HS-5 (cell line): ENCODE measurements at regions not wholly inside any gene's neighbourhood (a gene's known extent, or its start where the extent isn't known, plus 50 kb on each side); places are given as distances from the start of the nearest gene placed in this dataset.
"Not testable (repeated sequence)": the region's sequence is repeated elsewhere in the genome, so short reads cannot be mapped to it uniquely, and the experiment has no call there.

ENCODE experiments used
- DNase-seq: peaks from one replicate; pipeline ENCODE4 v3.0.0-alpha.2; 2012; ENCODE audit warnings: low read depth

- no peak for DNase-seq
Measured at GRCh38 chr2:201568217-201568820, 75.0 kb downstream of the TMEM237 start.

GRCh38 chr2:201559067-201559710 is 84.1 kb downstream of the TMEM237 start:
- DNase-seq, result no peak

DNA sequence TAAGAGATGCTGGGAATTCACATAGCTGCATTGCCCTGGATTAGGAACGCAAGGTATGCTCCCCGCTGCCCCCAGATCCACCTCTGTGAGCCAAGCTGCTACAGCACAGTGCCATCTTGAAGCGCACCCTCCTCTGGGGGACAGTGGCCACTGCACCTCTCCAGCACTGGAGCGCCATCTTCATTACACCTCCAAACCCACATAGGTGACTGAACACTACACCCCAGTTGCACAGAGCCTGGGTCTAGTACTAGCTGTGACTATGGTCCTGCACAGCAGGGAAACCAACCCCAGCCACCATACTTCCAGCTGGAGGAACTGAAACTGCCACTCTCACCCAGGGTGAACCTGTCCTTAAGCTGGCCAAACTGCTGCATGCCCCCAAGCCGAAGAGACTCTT is 84.6 kb downstream of the TMEM237 start:
- DNase-seq, result no peak

DNA sequence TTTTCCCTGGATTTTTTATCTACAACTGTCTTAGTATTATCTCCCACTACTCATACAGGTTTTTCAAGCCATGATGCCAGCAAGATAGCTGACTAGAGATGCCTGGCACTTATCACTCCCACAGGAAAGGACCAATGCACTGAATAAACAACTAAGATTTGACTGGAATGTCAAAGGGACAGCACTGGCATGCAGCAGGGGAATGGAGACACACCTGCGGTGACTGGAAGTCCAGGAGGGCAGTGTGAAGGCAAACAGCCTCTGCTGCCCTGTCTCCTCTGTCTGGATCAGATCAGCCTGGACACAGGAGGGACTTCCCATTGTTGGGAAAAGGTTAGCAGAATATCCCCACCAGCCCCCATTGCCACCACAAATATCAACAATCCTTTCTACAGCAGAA is 85.1 kb downstream of the TMEM237 start:
- no peak for DNase-seq

DNA sequence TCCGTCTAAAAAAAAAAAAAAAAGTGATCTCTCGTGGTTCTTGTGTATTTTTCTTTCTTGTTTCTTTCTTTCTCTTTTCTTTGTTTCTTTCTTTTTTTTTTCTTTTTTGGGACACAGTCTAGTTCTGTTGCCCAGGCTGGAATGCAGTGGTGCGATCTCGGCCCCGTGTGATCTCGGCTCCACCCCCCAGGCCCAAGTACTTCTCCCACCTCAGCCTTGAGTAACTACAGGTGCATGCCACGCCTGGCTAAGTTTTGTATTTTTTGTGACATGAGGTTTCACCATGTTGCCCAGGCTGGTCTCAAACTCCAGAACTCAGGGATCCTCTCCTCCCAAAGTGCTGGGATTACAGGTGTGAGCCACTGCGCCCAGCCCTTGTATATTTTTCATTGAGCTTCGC is 91.4 kb downstream of the TMEM237 start:
- DNase-seq, result no peak

GRCh38 chr2:201546576-201546975 is 95.0 kb downstream of the STRADB start:
- peak; percentile 57 for DNase-seq

DNA sequence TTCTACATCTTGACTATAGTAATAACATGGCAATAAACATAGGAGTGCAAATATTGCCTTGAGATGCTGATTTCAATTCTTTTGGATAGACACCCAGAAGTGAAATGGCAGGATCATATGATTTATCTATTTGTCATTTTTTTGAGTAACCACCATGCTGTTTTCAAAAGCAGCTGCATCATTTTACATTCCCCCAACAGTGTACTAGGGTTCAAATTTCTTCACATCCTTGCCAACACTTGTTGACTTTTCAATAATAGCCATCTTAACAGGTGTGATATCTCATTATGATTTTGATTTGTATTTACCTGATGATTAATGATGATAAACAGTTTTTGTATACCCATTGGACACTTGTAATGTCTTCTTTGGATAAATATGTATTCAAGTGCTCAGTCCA is 90.8 kb downstream of the STRADB start:
- DNase-seq, result no peak

DNA sequence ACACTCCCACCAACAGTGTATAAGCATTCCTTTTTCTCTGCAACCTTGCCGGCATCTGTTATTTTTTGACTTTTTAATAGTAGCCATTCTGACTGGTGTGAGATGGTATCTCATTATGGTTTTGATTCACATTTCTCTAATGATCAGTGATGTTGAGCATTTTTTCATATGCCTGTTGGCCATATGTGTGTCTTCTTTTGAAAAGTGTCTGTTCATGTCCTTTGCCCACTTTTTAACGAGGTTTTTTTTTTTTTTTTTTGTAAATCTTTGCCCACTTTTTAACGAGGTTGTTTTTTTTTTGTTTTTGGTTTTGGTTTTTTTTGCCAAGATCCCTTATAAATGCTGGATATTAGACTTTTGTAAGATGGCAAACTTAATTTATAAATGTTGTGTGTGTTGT is 87.7 kb downstream of the STRADB start:
- DNase-seq, result not testable (repeated sequence)

GRCh38 chr2:201538025-201538424 is 86.5 kb downstream of the STRADB start:
- no peak for DNase-seq

DNA sequence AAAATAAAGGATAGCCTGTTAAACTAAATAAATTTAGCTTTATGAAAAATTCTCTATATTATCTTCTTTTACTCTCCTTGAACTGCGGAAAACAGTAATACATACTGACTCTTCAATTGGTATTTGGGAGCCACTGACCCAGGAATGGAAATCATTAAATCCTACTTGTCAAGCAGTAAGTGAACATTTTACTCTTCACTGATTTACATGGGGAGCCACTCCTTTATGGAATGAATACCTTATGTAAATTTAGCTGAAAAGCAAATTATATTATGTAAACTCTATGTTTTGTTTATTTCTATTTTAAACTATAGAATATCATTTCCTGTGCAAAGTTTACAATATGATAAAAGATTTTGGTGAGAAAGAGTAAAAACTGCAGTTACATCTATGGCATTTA is 85.2 kb downstream of the STRADB start:
- DNase-seq, result no peak

DNA sequence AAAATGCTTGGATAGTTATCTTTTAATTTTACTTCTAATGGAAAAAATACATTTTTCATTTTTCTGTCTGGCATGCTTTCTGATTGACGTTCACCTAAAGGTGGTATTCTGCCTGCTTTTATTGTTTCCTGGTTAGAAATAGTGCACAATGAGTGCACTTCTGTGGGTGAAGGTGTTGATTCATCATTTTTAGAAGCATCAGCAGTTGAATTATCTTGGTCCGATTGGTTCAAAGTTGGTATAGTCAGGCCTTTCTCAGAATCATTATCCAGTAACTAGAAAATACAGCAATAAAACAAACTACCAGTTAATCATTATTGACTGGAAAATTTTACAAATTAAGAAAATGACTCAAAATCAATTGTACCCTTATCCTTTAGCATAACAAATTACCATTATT is 84.5 kb downstream of the STRADB start:
- DNase-seq, result no peak

DNA sequence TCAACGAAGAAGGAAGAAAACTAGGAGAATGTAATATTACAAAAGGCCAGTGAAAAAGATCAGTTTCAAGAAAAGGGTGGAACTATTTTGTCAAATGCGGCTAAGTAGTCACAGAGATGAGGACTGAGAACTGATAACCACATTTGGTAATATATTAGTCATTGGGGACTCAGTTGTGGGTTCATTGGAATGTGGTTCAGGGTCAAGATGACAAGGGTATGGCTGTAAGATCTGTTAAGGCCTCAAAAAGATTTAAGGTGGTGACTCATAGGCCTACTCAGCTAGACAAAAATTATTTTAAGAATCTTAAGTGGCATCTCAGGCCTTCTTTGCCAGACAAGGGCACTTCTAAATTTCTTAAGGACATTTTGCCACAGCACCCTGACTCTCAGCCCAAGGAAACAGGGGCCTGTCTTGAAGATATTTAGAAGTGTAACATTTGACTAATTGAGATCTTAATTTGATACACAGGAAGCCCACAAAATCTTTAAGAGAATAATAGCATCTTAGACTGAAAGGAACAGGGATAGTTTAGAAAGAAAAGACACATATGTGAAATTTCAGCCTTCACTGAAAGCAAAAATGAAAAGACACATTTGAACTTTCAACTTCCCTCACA is 81.3 kb downstream of the STRADB start:
- DNase-seq, result peak; percentile 99
